Osteoblast (primary cell): ENCODE measurements at regions not wholly inside any gene's neighbourhood (a gene's known extent, or its start where the extent isn't known, plus 50 kb on each side); places are given as distances from the start of the nearest gene placed in this dataset.
A peak's percentile ranks its signal among the peaks of the same experiment; 100 is the strongest.
"Not testable (repeated sequence)": the region's sequence is repeated elsewhere in the genome, so short reads cannot be mapped to it uniquely, and the experiment has no call there.

Source experiments
- DNase-seq: peaks from one replicate; pipeline ENCODE4 v3.0.0; 2011; ENCODE audit warnings: low spot score, mixed read lengths; ENCODE audit not compliant: insufficient read length; ENCODE audit errors: missing footprints
- H2AFZ ChIP-seq: 2 replicates; pipeline ENCODE4 v1.6.0; 2011; ENCODE audit warnings: mild to moderate bottlenecking, low read length
- H3K27ac ChIP-seq: 2 replicates; pipeline ENCODE4 v1.5.1; 2011; ENCODE audit warnings: mild to moderate bottlenecking, low read depth, low read length, moderate library complexity
- H3K27me3 ChIP-seq: 2 replicates; pipeline ENCODE4 v1.6.0; 2012; ENCODE audit warnings: mild to moderate bottlenecking, control low read depth, inconsistent platforms, low read length, moderate library complexity; ENCODE audit not compliant: insufficient read depth
- H3K36me3 ChIP-seq: 2 replicates; pipeline ENCODE4 v1.5.1; 2011; ENCODE audit warnings: mild to moderate bottlenecking, low read length, control low read depth, moderate library complexity; ENCODE audit not compliant: insufficient read depth
- H3K4me1 ChIP-seq: 2 replicates; pipeline ENCODE4 v1.5.1; 2011; ENCODE audit warnings: mild to moderate bottlenecking, low read length, control low read depth, moderate library complexity; ENCODE audit not compliant: insufficient read depth
- H3K4me2 ChIP-seq: 2 replicates; pipeline ENCODE4 v1.6.0; 2011; ENCODE audit warnings: mild to moderate bottlenecking, low read length; ENCODE audit not compliant: insufficient read depth
- H3K4me3 ChIP-seq: fragments of 200-600 bp; sonication (generic); 3 replicates; pipeline ENCODE4 v1.5.1; 2012; ENCODE audit warnings: mild to moderate bottlenecking, low read length, inconsistent platforms; ENCODE audit not compliant: insufficient read depth
- H3K79me2 ChIP-seq: 2 replicates; pipeline ENCODE4 v1.6.0; 2012; ENCODE audit warnings: mild to moderate bottlenecking, low read length, control low read depth, inconsistent platforms; ENCODE audit not compliant: insufficient read depth
- H3K9me3 ChIP-seq: 2 replicates; pipeline ENCODE4 v1.5.1; 2011; ENCODE audit warnings: low read depth, low read length, control low read depth
- H4K20me1 ChIP-seq: 2 replicates; pipeline ENCODE4 v1.6.0; 2012; ENCODE audit warnings: mild to moderate bottlenecking, low read length, control low read depth; ENCODE audit not compliant: insufficient read depth

DNA sequence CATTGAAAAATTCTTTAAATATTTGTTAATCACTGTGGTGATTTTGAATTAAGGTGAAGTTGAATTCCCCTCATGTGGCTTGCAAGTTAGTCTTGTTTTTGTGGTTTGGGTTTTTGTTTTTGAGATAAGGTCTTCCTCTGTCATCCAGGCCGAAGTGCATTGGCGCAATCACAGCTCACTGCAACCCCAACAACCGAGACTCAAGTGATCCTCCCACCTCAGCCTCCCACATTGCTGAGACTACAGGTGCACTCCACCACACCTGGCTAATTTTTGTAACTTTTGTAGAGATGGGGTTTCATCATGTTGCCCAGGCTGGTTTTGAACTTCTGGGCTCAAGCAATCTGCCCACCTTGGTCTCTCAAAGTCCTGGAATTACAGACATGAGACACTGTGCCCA is 1691.1 kb downstream of the SPATA31A7 start:
- H3K4me1 ChIP-seq, DNase-seq, H4K20me1 ChIP-seq, H3K27ac ChIP-seq, H2AFZ ChIP-seq, H3K9me3 ChIP-seq, H3K79me2 ChIP-seq, H3K4me3 ChIP-seq, H3K27me3 ChIP-seq, H3K36me3 ChIP-seq, H3K4me2 ChIP-seq: not testable (repeated sequence)

DNA sequence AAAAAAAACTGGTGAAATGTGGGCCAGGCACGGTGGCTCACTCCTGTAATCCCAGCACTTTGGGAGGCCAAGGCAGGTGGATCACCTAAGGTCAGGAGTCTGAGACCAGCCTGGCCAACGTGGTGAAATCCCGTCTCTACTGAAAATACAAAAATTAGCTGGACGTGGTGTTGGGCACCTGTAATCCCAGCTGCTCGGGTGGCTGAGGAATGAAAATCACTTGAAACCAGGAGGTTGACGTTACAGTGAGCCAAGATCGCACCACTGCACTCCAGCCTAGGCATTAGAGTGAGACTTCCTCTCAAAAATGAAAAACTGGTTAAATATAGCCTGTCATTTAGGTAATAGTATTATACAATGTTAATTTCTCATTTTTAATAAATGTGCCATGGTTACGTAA is 1692.0 kb downstream of the SPATA31A7 start:
- not testable (repeated sequence) for H3K4me2 ChIP-seq, H3K4me1 ChIP-seq, H3K27me3 ChIP-seq, H2AFZ ChIP-seq, H4K20me1 ChIP-seq, H3K36me3 ChIP-seq, DNase-seq, H3K79me2 ChIP-seq, H3K9me3 ChIP-seq, H3K27ac ChIP-seq, H3K4me3 ChIP-seq

GRCh38 chr9:62882717-62883116 is 1692.9 kb downstream of the SPATA31A7 start:
- not testable (repeated sequence) for H4K20me1 ChIP-seq, H3K27me3 ChIP-seq, H3K4me3 ChIP-seq, H3K4me2 ChIP-seq, H3K9me3 ChIP-seq, H2AFZ ChIP-seq, DNase-seq, H3K36me3 ChIP-seq, H3K4me1 ChIP-seq, H3K79me2 ChIP-seq, H3K27ac ChIP-seq

GRCh38 chr9:62896692-62897091 is 1706.9 kb downstream of the SPATA31A7 start:
- not testable (repeated sequence) for H3K4me2 ChIP-seq, H3K27ac ChIP-seq, H3K79me2 ChIP-seq, H3K4me3 ChIP-seq, DNase-seq, H3K9me3 ChIP-seq, H3K4me1 ChIP-seq, H2AFZ ChIP-seq, H3K27me3 ChIP-seq, H3K36me3 ChIP-seq, H4K20me1 ChIP-seq

- H3K36me3 ChIP-seq, DNase-seq, H3K79me2 ChIP-seq, H3K27ac ChIP-seq, H4K20me1 ChIP-seq, H3K4me1 ChIP-seq, H3K27me3 ChIP-seq, H3K9me3 ChIP-seq: not testable (repeated sequence)
- H3K4me3 ChIP-seq = peak overlapping the region; percentile 62
- H2AFZ ChIP-seq = peak overlapping the region; percentile 72
- H3K4me2 ChIP-seq = peak overlapping the region; percentile 57
These were observed 1707.8 kb downstream of the SPATA31A7 start for GRCh38 chr9:62897411-62898225.

GRCh38 chr9:62899666-62900065 is 1709.8 kb downstream of the SPATA31A7 start:
- H3K79me2 ChIP-seq, H3K4me3 ChIP-seq, H3K4me1 ChIP-seq, H3K4me2 ChIP-seq, H4K20me1 ChIP-seq, H3K27ac ChIP-seq, DNase-seq, H3K9me3 ChIP-seq, H3K36me3 ChIP-seq, H3K27me3 ChIP-seq, H2AFZ ChIP-seq: not testable (repeated sequence)

- H3K4me3 ChIP-seq, H3K27me3 ChIP-seq, H3K4me1 ChIP-seq, H3K27ac ChIP-seq, DNase-seq, H3K4me2 ChIP-seq, H2AFZ ChIP-seq, H4K20me1 ChIP-seq, H3K36me3 ChIP-seq, H3K9me3 ChIP-seq, H3K79me2 ChIP-seq: not testable (repeated sequence)
These were observed 1714.2 kb downstream of the SPATA31A7 start for GRCh38 chr9:62904061-62904460.

GRCh38 chr9:62905722-62906121 is 1715.9 kb downstream of the SPATA31A7 start:
- not testable (repeated sequence) for H3K27me3 ChIP-seq, H4K20me1 ChIP-seq, H3K9me3 ChIP-seq, H2AFZ ChIP-seq, H3K27ac ChIP-seq, H3K4me3 ChIP-seq, DNase-seq, H3K36me3 ChIP-seq, H3K4me2 ChIP-seq, H3K4me1 ChIP-seq, H3K79me2 ChIP-seq

- H4K20me1 ChIP-seq, H3K36me3 ChIP-seq, DNase-seq, H3K27ac ChIP-seq, H3K4me1 ChIP-seq, H2AFZ ChIP-seq, H3K79me2 ChIP-seq, H3K9me3 ChIP-seq, H3K27me3 ChIP-seq, H3K4me3 ChIP-seq, H3K4me2 ChIP-seq: not testable (repeated sequence)
These were observed 1718.0 kb downstream of the SPATA31A7 start for GRCh38 chr9:62907866-62908265.
